Left cardiac atrium (tissue), 4 donors: ENCODE measurements at regions not wholly inside any gene's neighbourhood (a gene's known extent, or its start where the extent isn't known, plus 50 kb on each side); places are given as distances from the start of the nearest gene placed in this dataset.
A peak's percentile ranks its signal among the peaks of the same experiment; 100 is the strongest.

Experiments
- ATAC-seq, 2 donors: fragments of 200-7000 bp; cut with Tn5 transposase; one replicate each; pipeline ENCODE4 v1.9.1; 2020; ENCODE audit warnings: mild to moderate bottlenecking in 2 of 2, moderate library complexity in 2 of 2
- DNase-seq: peaks from one replicate; pipeline ENCODE4 v3.0.0-alpha.2; 2020
- intact Hi-C, 2 donors: fragments of 100-400 bp; cut with DNase I; formaldehyde crosslinking; loops; one replicate each; pipeline versions ENCODE4 v1.14.1 to v1.15.1; 2022 to 2023
- donor health status: DM: no; HTN: yes; CAD: no.
- donor health status: DM: no; HTN: yes; CAD: no; lungs with severe emphysema.
- donor health status: DM: yes; HTN: yes; CAD: no.
- donor health status: Dilated cardiomyopathy.

DNA sequence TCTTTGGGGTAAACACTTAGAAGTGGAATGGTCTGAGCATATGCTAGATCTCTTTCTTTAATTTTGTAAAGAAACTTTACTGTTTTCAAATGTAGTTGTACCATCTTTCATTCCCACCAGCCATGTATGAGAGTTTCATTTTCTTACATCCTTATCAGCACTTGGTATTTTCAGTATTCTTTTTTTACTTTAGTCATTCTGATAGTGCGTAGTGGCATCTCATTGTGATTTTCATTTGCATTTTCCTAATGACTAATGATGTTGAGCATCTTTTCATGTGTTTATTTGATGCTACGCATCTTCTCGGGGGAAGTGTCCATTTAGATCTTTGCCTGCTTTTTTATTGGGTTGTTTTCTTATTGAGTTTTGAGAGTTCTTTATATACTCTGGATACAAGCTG lies 71.3 kb upstream of the PRPS1 start:
- DNase-seq (no peak), ATAC-seq (no peak)
- intact Hi-C loops: no loop called here

DNA sequence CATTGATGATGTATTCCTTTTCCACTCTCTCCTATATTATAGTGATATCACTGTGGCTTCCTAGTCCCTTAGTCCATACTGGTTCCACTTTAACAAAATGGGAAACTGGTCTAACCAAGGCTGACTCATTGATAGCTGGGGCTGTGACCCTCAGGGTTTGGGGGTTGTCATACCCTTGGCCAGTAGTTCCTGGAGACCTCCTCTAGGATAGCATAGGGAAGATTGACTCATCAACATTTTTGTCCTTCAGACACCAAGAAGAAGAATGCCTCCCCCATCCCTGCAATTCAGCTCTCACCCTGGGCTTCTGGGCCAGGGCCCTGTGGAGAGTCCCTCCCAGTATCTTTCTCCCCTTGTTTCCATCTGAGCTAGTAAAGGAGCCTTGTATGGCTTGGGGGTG lies 68.8 kb upstream of the PRPS1 start:
- no peak for ATAC-seq
- intact Hi-C loops: no loop called here
- no peak for DNase-seq

DNA sequence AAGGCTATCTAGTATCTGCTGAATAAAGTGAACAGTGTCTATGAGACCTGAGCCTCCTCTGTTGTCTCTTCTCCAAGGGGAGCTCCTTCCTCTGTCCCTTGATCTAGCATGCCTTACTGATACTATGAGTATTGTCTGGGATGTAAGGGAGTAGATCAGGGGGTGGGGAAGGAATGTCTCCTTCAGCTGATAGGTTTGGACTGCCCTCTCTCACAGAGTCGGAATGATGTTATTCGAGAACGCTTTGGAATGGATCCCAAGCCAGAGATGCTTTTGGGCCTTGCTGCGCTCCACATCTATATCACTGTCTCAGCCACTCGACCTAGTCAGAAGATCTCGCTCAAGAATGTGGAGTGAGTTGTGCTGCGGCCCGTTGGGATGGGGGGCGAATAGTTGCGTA lies 68.3 kb upstream of the PRPS1 start:
- DNase-seq (no peak), ATAC-seq (no peak)
- intact Hi-C loops: no loop called here

DNA sequence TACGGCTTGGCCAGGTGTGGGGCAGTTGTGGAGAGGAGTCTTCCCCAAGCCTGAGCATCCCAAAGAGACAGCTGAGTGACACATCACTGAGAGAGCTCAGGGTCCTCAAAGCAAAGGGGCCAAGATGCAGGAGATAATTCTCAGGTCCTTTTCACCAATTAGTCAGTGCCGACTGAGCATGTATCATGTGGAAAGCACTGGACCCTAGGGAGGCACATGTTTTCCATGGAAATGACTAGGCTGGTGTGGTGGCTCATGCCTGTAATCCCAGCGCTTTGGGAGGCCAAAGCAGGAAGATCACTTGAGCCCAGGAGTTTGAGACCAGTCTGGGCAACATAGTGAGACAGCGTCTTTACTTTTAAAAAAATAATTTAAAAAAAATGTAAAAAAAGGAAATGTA lies 67.3 kb upstream of the PRPS1 start:
- intact Hi-C loops: no loop called here
- ATAC-seq (no peak), DNase-seq (no peak)

DNA sequence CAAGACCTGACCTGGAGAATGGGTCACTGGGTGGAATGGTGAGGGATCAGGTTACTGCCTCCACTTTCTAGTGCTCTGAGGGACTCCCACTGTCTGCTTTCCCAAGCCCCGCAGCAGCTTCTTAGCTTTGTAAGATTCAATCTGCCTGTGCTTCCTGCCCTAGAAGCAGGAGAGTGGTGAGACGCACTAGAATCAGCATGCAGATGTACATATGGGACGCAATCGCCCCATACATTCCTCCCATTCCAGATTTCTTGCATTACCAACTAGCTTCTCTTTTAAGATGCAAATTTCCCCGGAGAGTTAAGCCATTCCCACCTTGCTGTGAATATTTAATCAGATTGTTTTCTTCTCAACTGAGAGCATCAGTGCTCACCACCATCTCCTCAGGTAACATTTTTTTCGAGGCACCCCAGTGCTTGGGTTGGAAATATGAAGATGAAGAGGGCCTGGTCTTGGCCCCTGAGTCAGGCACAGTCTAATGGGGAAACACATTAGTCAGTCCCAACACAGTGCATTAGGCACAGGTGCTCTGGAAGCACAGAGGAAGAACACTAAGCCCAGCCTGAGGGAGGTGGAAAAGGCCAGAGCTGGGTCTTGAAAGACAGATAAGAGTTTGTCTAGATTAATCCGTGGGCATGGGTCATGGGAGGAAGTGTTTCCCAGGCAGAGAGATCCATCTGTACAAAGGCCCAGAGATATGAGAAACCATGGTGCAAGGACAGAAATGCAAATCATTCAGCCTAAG lies 66.7 kb upstream of the PRPS1 start:
- DNase-seq (no peak), ATAC-seq (no peak)
- intact Hi-C loops: no loop called here

DNA sequence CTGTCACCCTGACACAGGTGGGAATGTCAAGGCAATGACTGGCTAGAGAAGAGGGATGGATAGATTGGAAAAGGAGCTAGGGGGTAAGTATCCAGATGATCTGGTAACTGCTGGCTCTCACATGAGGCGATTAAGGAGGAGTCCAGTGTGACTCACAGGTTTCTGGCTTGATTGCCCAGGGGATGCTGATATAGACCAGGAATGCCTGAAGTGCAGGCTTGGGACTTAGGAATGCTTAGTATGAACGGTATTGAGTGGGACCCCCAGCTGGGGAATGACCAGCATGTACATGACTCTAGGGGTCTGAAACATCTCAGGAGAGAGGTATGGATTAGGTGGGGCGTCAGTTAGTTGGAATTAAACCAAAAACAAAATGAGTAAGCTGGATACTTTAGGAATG lies 65.8 kb upstream of the PRPS1 start:
- DNase-seq (no peak), ATAC-seq (peak in 1 of 2 donors; percentile 53)
- intact Hi-C loops: no loop called here

DNA sequence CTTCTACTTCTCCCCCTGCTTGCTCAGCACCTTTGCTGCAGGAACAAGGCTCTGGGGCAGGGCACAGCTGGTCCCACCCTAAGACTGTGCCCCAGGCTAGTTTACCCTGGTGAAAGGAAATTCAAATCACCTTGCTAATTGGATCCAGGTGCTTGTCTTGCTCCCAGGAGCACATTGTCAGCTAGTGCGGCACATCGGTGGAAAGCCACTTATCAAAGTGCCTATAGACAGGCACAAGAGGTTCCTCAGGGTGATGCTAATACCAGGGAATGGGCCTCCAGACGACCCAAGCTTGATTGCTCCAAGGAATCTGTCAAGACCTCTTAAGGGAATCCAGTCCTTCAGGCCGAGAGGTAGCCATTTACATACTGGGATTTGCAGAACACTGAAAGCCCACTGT lies 64.5 kb upstream of the PRPS1 start:
- no peak for ATAC-seq
- intact Hi-C loops: no loop called here
- DNase-seq: no peak

DNA sequence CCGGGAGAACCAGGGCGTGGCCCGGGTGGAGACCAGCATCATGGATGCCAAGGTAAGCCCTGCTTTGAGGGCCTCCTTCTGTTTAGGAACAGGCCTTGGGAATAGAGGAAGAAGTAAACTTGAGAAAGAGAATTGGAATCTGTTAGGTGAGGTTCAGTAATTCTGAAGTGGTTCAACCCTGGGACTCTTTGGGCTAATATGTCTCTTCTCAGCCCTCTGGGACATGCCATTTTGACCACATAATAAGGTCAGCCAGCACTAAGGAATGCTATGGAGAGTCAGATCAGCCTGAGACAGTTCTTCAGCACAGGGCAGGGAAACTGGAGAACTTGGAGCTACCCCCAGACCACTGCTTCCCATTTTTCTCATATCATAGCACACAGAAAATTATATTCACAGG lies 63.3 kb upstream of the PRPS1 start:
- intact Hi-C loops: no loop called here
- DNase-seq (no peak), ATAC-seq (no peak)

DNA sequence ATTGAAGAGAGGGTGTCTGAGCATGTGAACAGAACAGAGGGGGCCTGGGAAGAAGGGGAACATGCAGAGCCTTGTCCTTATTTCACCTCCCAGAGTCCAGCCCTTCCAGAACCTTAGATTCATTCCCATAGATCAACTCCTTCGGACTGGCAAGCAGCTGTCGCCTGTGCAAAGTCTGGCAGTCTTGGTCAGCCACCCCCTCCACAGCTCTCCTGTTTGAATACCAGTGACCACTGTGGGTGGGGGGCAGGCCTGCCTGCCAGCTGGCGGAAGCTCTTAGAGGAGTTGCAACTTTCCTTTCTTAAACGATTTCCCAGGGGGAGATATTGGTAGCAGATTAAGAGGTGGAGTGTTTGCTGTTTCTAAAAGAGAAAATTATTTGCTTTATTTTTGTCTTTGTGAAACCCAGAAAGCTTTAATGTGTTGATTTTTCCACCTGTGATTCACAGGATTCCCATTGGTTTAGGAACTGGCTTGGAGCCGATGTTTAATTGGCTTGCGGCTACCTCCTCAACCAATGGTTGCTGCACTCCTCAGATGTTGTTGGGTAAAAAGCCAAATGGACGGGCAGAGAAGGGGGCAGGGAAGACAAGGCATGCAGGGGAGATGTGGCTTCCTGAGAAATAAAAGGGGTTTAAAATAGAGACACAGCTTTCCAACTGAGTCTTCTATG lies 62.2 kb upstream of the PRPS1 start:
- DNase-seq (no peak), ATAC-seq (peak; percentile 53 to 55)
- intact Hi-C loops: no loop called here

DNA sequence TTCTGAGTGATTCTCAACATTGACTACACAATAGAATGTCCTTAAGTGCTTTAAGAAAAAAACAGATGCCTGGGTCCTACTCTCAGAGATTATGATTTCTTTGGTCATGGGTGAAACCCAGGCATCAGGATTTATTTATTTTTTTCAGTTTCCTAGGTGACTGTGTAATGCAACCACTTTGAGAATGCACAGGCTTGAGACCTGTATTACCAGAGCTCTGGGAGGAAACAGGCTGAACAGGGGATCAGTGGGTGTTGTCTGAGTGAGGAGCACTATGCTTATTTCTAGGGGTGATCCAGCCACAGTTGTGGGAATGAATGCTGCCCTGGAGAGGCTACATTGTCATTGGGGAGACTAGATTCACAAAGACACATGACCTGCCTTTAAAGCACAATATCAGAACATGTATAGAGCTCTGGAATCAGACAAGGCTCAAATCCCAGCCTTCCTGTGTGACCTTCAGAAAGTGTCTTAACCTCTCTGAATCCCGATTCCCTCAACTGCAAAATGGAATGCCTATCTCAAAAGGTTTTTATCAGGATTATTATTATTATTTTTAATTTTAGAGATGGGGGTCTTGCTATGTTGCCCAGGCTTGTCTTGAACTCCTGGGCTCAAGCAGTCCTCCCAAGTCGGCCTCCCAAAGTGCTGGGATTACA lies 61.6 kb upstream of the PRPS1 start:
- no peak for DNase-seq
- ATAC-seq: no peak
- intact Hi-C loops: no loop called here

DNA sequence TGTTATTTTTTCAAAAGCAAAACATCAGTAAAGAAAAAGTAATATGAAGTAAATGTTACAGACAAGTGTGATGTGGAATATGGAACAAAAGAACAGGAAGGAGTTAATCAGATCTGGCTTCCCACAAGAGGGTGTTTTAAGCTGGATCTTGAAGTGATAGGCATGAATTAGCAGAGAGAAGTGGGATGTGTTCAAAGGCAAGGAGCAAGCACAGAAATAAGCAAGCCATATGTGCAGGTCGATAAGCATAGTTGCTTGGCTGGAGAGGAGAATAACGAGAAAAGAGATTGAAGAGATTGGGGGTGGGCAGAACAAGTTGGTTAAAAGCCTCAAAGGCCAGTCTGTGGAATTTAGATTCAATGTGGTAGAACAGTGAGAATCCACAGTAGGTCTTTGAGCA lies 60.9 kb upstream of the PRPS1 start:
- ATAC-seq: no peak
- intact Hi-C loops: no loop called here
- no peak for DNase-seq

DNA sequence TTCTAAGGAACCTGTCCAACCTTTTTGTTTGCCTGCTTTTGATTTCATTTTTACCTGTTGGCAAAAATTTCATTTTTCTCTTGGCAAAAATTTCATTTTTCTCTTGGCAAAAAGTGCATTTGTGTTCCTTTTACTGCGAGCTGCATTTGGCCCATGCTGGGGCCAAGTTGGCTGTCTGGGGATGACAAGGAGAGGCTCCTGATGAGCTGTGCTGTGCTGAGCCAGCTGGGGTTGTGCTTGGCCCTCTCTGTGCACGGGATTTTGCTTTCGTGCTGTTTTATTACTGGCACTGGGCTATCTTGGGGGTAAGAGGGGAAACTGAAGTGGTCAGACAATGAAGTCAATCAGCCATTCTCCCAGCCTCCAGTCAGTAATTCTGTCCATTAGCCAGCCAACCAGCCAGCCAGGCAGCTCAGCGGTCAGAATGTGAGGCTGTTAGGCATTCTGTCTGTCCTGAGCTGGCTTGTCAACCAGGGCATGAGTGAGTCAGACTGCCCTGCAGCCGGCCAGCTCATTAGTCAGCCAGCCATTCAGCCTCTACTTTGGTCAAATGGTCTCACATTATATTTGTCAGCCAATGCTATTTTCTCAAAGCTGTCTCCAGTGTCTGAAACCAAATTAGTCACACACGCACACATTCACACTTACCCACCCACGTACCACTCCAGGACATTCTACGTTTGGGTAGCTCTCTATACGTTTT lies 56.9 kb upstream of the PRPS1 start:
- DNase-seq: no peak
- intact Hi-C loops: no loop called here
- ATAC-seq: peak in 1 of 2 donors; percentile 83

DNA sequence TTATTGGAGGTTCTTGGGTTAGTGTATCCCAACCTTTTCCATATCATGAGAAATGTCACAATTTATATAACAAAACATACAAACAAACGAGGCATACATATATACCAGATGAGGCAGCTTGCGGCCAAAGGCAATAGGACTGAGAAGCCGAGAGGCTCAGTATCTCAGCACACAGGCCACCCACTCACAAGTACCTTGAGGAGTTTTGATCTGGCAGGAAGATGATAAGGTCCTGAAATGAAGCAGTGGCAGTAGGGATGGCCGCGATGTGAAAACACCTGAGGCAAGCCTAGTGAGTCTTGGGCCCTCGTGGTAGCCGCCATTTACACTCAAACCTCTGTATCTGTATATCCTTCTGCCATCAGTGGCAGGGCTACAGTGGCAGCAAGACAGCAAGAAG lies 55.3 kb upstream of the PRPS1 start:
- DNase-seq: no peak
- ATAC-seq: no peak
- intact Hi-C loops: no loop called here

DNA sequence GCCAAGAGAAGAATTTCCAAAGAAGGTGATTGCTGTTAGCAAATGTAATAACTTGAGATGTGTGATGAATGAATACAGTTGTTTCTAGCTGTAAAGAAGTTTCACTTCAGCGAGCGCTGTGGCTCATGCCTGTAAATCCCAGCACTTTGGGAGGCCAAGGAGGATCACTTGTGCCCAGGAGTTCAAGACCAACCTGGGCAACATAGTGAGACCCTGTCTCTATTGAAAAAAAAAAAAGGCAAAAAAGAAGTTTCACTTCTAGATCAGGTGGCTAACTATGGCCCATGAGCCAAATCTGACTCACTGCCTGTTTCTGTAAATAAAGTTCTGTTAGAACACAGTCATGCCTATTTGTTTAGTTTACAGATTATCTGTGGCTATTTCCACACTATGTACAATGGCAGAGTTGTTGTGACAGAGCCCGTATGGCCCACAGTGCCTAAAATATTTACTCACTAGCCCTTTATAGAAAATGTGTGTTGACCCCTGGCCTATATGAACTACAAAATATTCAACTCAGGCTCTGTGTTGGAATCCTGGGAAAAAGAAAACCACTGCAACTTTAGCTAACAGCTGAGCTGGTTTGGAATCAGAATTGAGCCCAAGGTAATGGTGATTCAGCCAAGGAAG lies 54.1 kb upstream of the PRPS1 start:
- DNase-seq (no peak), ATAC-seq (no peak)
- intact Hi-C loops: no loop called here

DNA sequence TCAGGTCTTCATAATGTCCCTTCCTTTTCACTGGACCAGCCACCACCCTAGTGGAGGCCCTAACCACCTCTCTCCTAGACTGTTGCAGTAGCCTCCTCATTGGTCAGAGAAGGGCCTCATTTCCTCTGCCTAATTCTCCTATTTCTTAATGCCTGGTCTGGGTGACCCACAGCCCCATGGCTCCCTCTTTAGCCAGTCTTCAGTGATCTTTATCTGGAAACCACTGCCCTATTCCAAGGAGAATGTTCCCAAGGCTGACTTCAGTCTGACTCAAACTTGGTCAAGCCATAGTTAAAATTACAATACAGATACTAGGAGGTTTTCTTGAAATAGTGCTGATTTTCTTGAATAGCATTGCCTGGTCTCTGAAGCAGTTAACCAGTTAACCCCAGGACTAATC lies 53.6 kb upstream of the PRPS1 start:
- no peak for ATAC-seq
- DNase-seq: no peak
- intact Hi-C loops: no loop called here

DNA sequence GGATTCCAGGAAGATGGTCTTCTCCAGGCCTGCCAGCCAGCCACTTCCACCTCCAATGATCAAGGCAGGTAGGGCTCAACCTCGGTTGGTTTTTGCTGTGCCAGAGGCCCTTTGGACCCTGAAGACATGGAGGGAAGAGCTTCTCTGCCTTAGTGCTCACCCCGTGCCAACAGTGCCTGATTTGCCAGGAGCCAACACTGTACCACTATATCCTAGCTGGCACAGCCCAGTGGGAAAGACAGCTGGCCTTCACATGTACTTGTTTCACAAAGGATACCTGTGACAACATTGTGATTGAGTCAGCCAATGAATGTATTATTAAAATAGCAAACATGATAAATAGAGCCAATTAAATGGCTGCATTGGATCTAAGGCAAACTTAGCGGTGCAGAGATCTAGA lies 51.9 kb upstream of the PRPS1 start:
- intact Hi-C loops: no loop called here
- ATAC-seq (no peak), DNase-seq (no peak)

DNA sequence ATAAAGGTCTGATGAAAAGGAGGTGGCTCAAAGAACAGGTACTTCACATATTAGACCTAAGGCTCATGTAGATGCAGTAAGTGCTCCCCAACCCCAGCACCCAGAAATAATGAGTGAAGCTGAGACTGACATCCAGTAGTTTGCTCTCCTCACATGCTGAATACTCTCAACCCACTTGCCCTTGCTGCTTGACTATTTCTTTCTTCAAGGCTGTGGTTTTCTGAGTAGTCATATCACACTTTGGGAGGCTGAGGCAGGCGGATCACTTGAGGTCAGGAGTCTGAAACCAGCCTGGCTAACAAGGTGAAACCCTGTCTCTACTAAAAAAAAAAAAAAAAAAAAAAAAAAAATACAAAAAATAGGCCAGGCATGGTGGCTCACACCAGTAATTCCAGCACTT lies 51.5 kb upstream of the PRPS1 start:
- DNase-seq: no peak
- intact Hi-C loops: no loop called here
- ATAC-seq: no peak

DNA sequence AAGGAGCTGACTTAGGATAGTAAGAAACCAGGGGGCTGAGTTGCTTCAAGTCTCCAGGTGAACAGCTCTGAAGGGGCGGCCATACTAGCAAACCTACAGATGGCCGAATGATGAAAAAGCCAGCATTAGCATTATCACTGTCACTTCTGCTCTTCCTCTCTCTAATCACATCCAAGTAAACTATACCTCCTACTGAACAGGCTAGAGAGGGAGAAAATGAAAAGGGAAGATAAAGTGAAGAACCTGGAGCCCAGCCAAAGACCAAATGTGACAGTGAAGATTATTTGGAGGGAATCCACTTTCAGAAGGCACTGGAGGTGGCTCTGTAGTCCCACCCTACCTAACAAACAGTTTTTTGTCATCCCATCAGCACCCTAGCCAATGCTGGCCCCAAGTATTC lies 50.4 kb upstream of the PRPS1 start:
- no peak for DNase-seq
- intact Hi-C loops: no loop called here
- no peak for ATAC-seq
